Pancreas (tissue), 10 donors: ENCODE measurements at regions not wholly inside any gene's neighbourhood (a gene's known extent, or its start where the extent isn't known, plus 50 kb on each side); places are given as distances from the start of the nearest gene placed in this dataset.

Experiments
- ATAC-seq, 4 donors: fragments of 200-7000 bp; cut with Tn5 transposase; one replicate each; pipeline versions ENCODE4 v1.8.0 to v1.9.1; 2020; ENCODE audit warnings: mild to moderate bottlenecking in 4 of 4, moderate library complexity in 4 of 4
- DNase-seq, 6 donors: peaks; one replicate each; pipeline ENCODE4 v3.0.0-alpha.2; 2020
- FAIRE-seq: peaks from 2 replicates; lab custom pipeline; 2012; peaks lifted over from hg19 to GRCh38; lab: Jason Lieb, UNC
- H3K27ac ChIP-seq, 4 donors: fragments of 200-600 bp; sonication (generic); 1 replicate in 3 of 4; 2 replicates in 1 of 4; pipeline versions ENCODE4 v1.5.0 to v1.8.0; 2020
- H3K27me3 ChIP-seq, 4 donors: fragments of 200-600 bp; one replicate each; pipeline ENCODE4 v1.8.0; 2021
- H3K36me3 ChIP-seq, 3 donors: fragments of 200-600 bp; sonication (generic) in 1 of 3; one replicate each; pipeline versions ENCODE4 v1.5.0 to v1.8.0; 2020 to 2021
- H3K4me1 ChIP-seq, 3 donors: fragments of 200-600 bp; one replicate each; pipeline ENCODE4 v1.8.0; 2021
- H3K4me3 ChIP-seq, 4 donors: fragments of 200-600 bp; sonication (generic) in 2 of 4; one replicate each; pipeline versions ENCODE4 v1.5.0 to v1.8.0; 2020 to 2021
- H3K9me3 ChIP-seq, 4 donors: fragments of 200-600 bp; one replicate each; pipeline ENCODE4 v1.8.0; 2021
- CTCF ChIP-seq, 4 donors: fragments of 200-600 bp; sonication (generic) in 3 of 4; IDR thresholded peaks; one replicate each; pipeline versions ENCODE4 v1.5.0 to v1.8.0; 2021; ENCODE audit warnings: antibody characterized with exemption in 4 of 4
- WGBS, 2 donors: extraction: QIAGEN DNeasy Blood & Tissue Kit; methylation state at CpG; one replicate each; pipeline ENCODE4 v1.1.7; 2013; 5-methylcytosine and 5-hydroxymethylcytosine counted together
- intact Hi-C, 3 donors: fragments of 100-400 bp; cut with DNase I; formaldehyde crosslinking; loops; one replicate each; pipeline versions ENCODE4 v1.11.1 to v1.14.2; 2022
- donor health status: healthy with polysubstance abuse.
- donor health status: DM: no; HTN: no; CAD: no; lungs with moderate emphysema.
- donor health status: DM: no; HTN: no; CAD: no.
- donor health status: control.
- donor health status: control.
- donor health status: Bipolar disorder and iron deficiency.
- donor health status: DM: yes; HTN: yes; CAD: no.
- donor health status: DM: no; HTN: no; CAD: no.
- donor health status: DM: no; HTN: no; CAD: no.
- donor health status: DM: yes; HTN: yes; CAD: no.

- intact Hi-C loops = no loop called here
- Histone ChIP-seq H3K4me3 (no peak overlapping the region), H3K27ac (no peak overlapping the region), H3K36me3 (no peaks in the 10 kb centered on the region), H3K27me3 (no peaks in the 10 kb centered on the region), H3K4me1 (no peaks in the 10 kb centered on the region), H3K9me3 (no peaks in the 10 kb centered on the region)
- DNase-seq (no peak), ATAC-seq (no peak), FAIRE-seq (no peak)
- no peak for TF ChIP-seq CTCF (IDR thresholded peaks at IDR 0.05)
- 10 to 28% methylated on average over 1 of the region's 1 CpG for WGBS, 2 donors
Measured at GRCh38 chrX:125628435-125628834, 308.8 kb downstream of the TEX13C start.

- Histone ChIP-seq H3K27ac (no peak overlapping the region), H3K4me1 (no peaks in the 10 kb centered on the region), H3K27me3 (no peaks in the 10 kb centered on the region), H3K4me3 (no peak overlapping the region), H3K36me3 (no peaks in the 10 kb centered on the region), H3K9me3 (no peaks in the 10 kb centered on the region)
- ATAC-seq (no peak), DNase-seq (no peak), FAIRE-seq (no peak)
- intact Hi-C loops = no loop called here
- no peak for TF ChIP-seq CTCF (IDR thresholded peaks at IDR 0.05)
- 52 to 77% methylated on average over 1 of the region's 1 CpG for WGBS, 2 donors
Measured at GRCh38 chrX:125641405-125641804, 321.7 kb downstream of the TEX13C start.

- H3K36me3 ChIP-seq = no peaks in the 10 kb centered on the region
- intact Hi-C loops = no loop called here
- ATAC-seq (no peak), DNase-seq (no peak), FAIRE-seq (no peak)
- H3K27ac ChIP-seq = no peak overlapping the region
- no peaks in the 10 kb centered on the region for H3K27me3 ChIP-seq
- 45 to 48% methylated on average over 2 of the region's 2 CpGs for WGBS, 2 donors
- TF ChIP-seq CTCF (IDR thresholded peaks at IDR 0.05) = peak in 1 of 4 donors; percentile 10
- no peak overlapping the region for H3K4me3 ChIP-seq
- no peaks in the 10 kb centered on the region for H3K4me1 ChIP-seq
- no peaks in the 10 kb centered on the region for H3K9me3 ChIP-seq
Measured at GRCh38 chrX:125646195-125646594, 326.5 kb downstream of the TEX13C start.

GRCh38 chrX:125651426-125651825, 331.8 kb downstream of the TEX13C start:
- Histone ChIP-seq H3K36me3 (no peaks in the 10 kb centered on the region), H3K27ac (no peak overlapping the region), H3K27me3 (no peaks in the 10 kb centered on the region), H3K9me3 (no peaks in the 10 kb centered on the region), H3K4me1 (no peaks in the 10 kb centered on the region), H3K4me3 (no peak overlapping the region)
- intact Hi-C loops = no loop called here
- no peak for ATAC-seq
- no peak for TF ChIP-seq CTCF (IDR thresholded peaks at IDR 0.05)
- 6 to 20% methylated on average over 1 of the region's 1 CpG for WGBS, 2 donors
- DNase-seq = no peak
- no peak for FAIRE-seq

DNA sequence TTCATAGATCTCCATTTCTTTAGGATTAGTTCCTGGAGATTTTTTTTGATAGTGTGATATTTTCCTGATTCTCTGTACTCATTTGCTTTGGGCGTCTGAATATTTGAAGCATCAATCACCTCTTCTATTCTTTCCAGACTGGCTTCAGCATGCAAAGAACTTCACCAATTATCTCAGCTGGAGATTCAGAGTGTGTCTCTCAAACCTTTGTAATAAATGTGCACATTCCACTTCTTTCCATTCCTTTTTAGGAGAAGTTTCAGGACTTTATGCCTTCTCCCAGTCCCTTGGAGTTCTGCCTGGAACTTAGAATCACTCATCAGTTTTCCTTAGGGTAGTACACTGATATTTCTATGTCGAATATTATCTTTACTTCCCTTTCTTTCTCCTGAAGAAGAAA, 334.8 kb downstream of the TEX13C start:
- no peak for ATAC-seq

More for the DNA sequence above, 334.8 kb downstream of the TEX13C start:
- intact Hi-C loops = no loop called here
- Histone ChIP-seq H3K36me3 (no peaks in the 10 kb centered on the region), H3K27ac (no peak overlapping the region), H3K9me3 (no peaks in the 10 kb centered on the region), H3K4me1 (no peaks in the 10 kb centered on the region), H3K27me3 (no peaks in the 10 kb centered on the region), H3K4me3 (no peak overlapping the region)
- no peak for DNase-seq
- 23 to 30% methylated on average over 2 of the region's 2 CpGs for WGBS, 2 donors
- TF ChIP-seq CTCF (IDR thresholded peaks at IDR 0.05) = no peak
- FAIRE-seq = no peak
